Liver (tissue), 3 donors: ENCODE measurements at regions not wholly inside any gene's neighbourhood (a gene's known extent, or its start where the extent isn't known, plus 50 kb on each side); places are given as distances from the start of the nearest gene placed in this dataset.
A peak's percentile ranks its signal among the peaks of the same experiment; 100 is the strongest.

Experiments
- CTCF ChIP-seq: fragments of 150-350 bp; IDR thresholded peaks from 2 replicates; pipeline ENCODE4 v1.5.1; 2017; ENCODE audit warnings: improper control_type of control experiment, low read depth, low read length; ENCODE audit not compliant: missing input control
- EGR1 ChIP-seq, 2 donors: IDR thresholded peaks; 2 replicates each; pipeline ENCODE4 v1.6.1; 2016 to 2018; ENCODE audit warnings: antibody characterized with exemption in 2 of 2, low read depth in 2 of 2
- GABPA ChIP-seq, 2 donors: IDR thresholded peaks in 1 of 2; conservative IDR thresholded peaks in 1 of 2; 2 replicates each; pipeline ENCODE4 v1.6.1; 2016; ENCODE audit warnings: antibody characterized with exemption in 2 of 2, mild to moderate bottlenecking in 1 of 2, moderate library complexity in 1 of 2
- HNF4G ChIP-seq: IDR thresholded peaks from 2 replicates; pipeline ENCODE4 v1.6.1; 2016; ENCODE audit warnings: antibody characterized with exemption
- JUND ChIP-seq, 2 donors: IDR thresholded peaks; 2 replicates each; pipeline ENCODE4 v1.6.1; 2016; ENCODE audit warnings: antibody characterized with exemption in 2 of 2
- RAD21 ChIP-seq, 2 donors: IDR thresholded peaks; 2 replicates each; pipeline ENCODE4 v1.6.1; 2016; ENCODE audit warnings: antibody characterized with exemption in 2 of 2, mild to moderate bottlenecking in 2 of 2
- REST ChIP-seq: IDR thresholded peaks from 2 replicates; pipeline ENCODE4 v1.6.1; 2016; ENCODE audit warnings: antibody characterized with exemption, mild to moderate bottlenecking
- RXRA ChIP-seq, 2 donors: IDR thresholded peaks; 2 replicates each; pipeline ENCODE4 v1.6.1; 2017 to 2018; ENCODE audit warnings: antibody characterized with exemption in 2 of 2, mild to moderate bottlenecking in 1 of 2
- SP1 ChIP-seq: IDR thresholded peaks from 2 replicates; pipeline ENCODE4 v1.6.1; 2018; ENCODE audit warnings: antibody characterized with exemption, mild to moderate bottlenecking
- TAF1 ChIP-seq: conservative IDR thresholded peaks from 2 replicates; pipeline ENCODE4 v1.6.1; 2016; ENCODE audit warnings: antibody characterized with exemption, mild to moderate bottlenecking
- YY1 ChIP-seq: IDR thresholded peaks from 2 replicates; pipeline ENCODE4 v1.6.1; 2016; ENCODE audit warnings: antibody characterized with exemption, mild to moderate bottlenecking
- TF ChIP-seq, protein P1 (sequence below): IDR thresholded peaks from 2 replicates; pipeline ENCODE4 v1.6.1; 2016; ENCODE audit warnings: antibody characterized with exemption
- TF ChIP-seq, protein P2 (sequence below): IDR thresholded peaks from 2 replicates; pipeline ENCODE4 v1.6.1; 2016; ENCODE audit warnings: antibody characterized with exemption
- TF ChIP-seq, protein P3 (sequence below): IDR thresholded peaks from 2 replicates; pipeline ENCODE4 v1.6.1; 2016; ENCODE audit warnings: antibody characterized with exemption
- donor health status: healthy.
- donor health status: healthy.

DNA sequence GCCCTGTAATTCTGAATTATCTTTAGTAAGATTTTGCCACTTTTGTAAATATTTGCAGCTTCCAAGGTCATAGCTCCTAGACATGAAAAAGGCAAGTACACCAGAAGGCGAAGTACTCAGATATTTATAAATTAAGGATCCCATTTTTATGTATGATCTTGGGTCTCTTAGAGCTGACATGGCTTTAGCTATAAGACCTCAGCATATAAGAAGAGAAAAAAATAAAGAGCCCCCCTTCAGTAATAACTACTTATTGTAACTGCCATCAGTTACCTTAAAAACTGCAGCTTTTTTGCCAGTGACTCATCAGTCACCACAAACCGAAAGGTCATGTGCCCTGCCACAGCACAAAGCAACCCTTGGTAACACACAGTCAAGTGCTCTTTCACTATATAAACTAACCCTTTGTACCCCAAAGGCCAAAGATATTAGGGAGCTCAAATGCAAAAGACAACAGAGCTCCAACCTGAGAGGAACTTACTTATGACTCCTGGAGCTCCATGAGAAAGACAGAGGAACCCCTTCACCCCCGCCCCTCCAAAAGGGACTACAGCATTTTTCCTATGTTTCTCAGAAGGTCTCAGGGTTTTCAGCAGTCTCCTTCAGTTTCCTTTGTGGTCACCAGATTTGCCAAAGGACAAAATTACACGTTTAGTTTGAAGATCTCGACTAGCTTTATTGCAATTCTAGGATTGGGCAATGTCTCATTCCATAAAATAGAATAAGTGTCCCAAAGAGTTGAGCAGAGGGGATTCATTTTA is 219.8 kb upstream of the DUSP10 start:
- TF ChIP-seq CTCF (no peak), YY1 (no peak), REST (peak; percentile 66), SP1 (peak; percentile 72), RXRA (IDR thresholded peaks at IDR 0.05) (peak; percentile 85 to 87), RAD21 (IDR thresholded peaks at IDR 0.05) (peak; percentile 42 to 53), HNF4G (no peak), TAF1 (no peak), EGR1 (IDR thresholded peaks at IDR 0.05; ENCODE audit: low read depth in 2 of 2) (no peak), JUND (IDR thresholded peaks at IDR 0.05) (peak; percentile 97 to 98), GABPA (IDR thresholded peaks at IDR 0.05 in 1 of 2, conservative IDR thresholded peaks at IDR 0.05 in 1 of 2) (no peak)
- TF ChIP-seq, protein P1, sequence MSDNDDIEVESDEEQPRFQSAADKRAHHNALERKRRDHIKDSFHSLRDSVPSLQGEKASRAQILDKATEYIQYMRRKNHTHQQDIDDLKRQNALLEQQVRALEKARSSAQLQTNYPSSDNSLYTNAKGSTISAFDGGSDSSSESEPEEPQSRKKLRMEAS = no peak
- TF ChIP-seq, protein P2, sequence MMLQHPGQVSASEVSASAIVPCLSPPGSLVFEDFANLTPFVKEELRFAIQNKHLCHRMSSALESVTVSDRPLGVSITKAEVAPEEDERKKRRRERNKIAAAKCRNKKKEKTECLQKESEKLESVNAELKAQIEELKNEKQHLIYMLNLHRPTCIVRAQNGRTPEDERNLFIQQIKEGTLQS = peak; percentile 86
- TF ChIP-seq, protein P3, sequence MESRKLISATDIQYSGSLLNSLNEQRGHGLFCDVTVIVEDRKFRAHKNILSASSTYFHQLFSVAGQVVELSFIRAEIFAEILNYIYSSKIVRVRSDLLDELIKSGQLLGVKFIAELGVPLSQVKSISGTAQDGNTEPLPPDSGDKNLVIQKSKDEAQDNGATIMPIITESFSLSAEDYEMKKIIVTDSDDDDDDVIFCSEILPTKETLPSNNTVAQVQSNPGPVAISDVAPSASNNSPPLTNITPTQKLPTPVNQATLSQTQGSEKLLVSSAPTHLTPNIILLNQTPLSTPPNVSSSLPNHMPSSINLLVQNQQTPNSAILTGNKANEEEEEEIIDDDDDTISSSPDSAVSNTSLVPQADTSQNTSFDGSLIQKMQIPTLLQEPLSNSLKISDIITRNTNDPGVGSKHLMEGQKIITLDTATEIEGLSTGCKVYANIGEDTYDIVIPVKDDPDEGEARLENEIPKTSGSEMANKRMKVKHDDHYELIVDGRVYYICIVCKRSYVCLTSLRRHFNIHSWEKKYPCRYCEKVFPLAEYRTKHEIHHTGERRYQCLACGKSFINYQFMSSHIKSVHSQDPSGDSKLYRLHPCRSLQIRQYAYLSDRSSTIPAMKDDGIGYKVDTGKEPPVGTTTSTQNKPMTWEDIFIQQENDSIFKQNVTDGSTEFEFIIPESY = peak; percentile 34
